Activated CD4-positive, alpha-beta T cell treated with anti-CD3 and anti-CD28 coated beads, Interleukin-2, Interleukin-4, amounts not matched to agents 100 ng/mL and 50 ng/mL, durations not matched to agents 16 hours and 8 hours (primary cell): ENCODE measurements at regions not wholly inside any gene's neighbourhood (a gene's known extent, or its start where the extent isn't known, plus 50 kb on each side); places are given as distances from the start of the nearest gene placed in this dataset.
"Not testable (repeated sequence)": the region's sequence is repeated elsewhere in the genome, so short reads cannot be mapped to it uniquely, and the experiment has no call there.

ENCODE experiments used
- DNase-seq: peaks from one replicate; pipeline ENCODE4 v3.0.0-alpha.2; 2020; ENCODE audit warnings: low spot score

DNA sequence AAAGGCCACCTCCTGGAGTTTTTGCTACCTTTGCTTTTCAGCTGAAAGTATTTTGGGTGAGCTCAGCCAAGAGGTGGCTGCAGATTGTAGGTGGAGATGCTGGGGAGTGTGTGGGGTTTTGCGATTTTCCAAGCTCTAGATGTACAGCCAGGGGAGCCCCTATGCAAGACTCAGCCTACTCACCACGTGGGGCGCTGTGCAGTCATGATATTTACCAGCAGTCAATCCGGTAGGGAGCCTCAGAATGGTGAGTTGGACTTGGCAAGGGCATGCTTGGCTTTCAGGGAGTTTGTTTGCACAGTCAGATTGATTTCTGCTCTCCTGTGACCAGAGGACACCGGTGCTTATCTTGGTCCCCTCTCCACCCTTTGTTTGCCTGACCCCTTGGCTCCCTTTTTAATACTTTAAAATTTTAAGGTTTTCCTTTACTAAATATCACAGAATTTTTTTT, 175.3 kb downstream of the UTP18 start:
- DNase-seq = peak; percentile 60

DNA sequence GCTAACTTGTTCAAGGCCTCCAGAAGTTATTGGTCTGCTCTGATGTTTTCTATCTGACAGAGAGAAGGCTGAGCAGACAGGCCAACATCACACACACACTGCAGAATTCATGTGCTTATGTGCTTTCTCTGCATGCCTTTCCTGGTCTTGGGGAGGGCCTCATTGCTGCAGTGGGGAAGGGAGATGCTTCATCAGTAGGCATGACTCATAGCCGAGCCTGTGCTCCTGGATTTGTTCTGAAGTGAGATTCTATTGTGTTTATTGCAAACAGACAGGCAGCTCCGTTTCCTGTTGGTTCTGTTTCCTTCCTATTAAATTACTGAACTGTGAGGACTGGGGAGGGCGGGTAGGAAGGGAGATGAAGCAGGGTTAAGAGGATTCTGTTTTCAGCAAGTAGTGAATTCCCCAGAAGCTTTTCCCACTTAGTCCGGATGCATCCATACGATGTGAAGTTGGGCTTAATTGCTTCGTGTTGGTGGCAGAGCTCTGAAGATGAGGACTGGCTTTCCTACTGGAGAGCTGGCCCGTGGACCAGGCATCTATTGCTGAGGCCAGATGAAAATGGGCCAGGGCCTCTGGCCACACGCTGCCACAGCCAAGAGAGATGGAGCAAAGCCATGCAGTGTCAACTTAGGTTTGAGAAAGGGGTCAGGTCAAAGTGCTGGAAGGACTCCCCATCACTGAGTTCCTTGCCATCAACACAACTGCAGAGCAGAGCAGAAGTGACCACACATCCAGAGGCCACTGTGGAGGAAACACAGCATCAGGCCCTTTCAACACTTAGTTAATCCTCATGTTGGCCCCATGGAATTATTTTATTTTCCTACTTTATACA, 179.3 kb downstream of the UTP18 start:
- DNase-seq = peak; percentile 13

DNA sequence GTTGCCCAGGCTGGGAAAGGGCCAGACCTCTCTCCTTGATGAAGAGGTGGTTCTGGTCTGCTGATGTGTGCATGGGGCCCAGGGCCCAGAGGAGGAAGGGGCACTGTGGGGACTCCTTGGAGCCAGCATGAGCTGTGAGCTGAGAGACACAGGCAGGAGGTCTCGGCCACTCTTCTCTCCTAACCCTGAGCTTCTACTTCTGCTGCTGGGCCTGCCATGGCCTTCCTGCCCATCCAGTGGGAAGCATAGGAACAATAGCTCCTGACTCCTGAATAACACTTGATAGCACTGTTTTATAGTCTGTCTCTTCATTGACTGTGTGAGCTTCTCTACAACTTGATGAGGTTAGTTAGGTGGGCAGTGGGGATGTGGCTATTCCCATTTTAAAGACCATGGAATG, 181.1 kb downstream of the UTP18 start:
- no peak for DNase-seq

DNA sequence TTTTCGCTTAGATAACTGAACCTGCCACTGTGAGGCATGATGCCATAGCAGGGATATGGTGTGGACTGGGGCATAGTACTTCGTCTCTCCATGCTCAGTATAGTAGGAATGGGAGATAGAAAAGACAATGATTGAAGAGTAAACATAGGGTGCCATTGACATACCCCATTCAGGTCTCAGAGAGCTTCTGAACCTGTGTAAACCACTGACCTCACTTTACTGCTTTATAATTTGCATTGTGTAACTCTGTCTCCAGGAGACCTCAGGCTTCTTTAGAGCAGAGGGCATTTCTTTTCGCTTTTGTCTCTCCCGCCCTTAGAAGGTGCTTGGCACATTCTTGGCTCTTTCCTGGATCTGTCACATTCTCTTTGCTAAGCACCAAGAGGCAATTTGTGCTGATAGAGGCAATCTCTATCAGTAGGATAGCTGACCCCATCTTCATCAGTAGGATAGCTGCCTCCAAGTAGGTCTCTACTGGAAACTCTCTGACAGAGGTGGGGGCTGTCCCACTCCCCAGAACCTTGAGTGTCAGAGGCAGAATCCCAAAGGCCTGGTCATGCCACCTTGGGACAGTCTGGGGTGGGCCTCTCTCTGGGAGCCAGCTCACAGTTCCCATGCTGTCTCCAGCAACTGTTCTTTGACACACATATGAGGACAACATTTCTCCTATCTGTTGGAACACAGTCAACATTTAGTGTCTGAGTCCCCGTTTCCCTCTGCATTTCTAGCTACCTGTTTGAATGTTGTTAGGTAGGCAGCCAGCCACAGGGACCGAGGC, 181.9 kb downstream of the UTP18 start:
- DNase-seq = no peak

DNA sequence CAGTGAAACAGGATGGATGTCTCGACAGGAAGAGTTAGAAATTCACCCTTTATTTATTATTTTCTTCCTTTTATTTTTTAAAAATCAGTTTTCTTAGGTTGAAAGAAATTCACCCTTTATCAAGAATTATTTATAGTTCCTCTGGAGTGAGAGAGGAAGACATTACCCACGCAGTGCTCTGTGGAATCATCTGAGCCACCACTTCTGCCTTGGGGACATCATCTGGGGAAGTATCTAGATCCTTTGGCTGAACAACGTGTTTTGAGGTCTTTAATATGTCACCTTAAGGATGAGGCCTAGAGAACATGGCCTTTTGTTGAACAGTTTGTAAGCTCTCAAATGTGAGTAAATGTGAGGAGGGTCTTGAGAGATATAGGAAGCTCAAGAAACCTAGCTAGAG, 183.3 kb downstream of the UTP18 start:
- DNase-seq = no peak

DNA sequence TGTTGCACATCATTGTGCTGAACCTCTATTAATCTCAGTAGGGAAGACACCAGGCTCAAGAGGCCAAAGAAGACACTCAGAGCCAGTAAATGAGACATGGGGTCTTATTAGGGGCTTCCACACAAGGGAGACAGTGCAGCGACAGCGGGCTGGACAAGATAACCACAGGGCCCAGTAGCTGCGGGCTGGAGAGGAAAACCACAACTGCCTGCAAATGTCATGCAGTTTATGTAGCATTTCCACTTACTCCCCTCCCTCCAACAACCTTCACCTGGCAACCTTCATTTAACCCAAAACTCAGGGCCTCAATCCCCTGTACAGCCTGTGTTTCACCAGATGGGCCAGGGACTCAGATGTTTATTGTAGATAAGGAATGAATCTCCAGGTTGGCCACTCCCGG, 185.6 kb downstream of the UTP18 start:
- no peak for DNase-seq

DNA sequence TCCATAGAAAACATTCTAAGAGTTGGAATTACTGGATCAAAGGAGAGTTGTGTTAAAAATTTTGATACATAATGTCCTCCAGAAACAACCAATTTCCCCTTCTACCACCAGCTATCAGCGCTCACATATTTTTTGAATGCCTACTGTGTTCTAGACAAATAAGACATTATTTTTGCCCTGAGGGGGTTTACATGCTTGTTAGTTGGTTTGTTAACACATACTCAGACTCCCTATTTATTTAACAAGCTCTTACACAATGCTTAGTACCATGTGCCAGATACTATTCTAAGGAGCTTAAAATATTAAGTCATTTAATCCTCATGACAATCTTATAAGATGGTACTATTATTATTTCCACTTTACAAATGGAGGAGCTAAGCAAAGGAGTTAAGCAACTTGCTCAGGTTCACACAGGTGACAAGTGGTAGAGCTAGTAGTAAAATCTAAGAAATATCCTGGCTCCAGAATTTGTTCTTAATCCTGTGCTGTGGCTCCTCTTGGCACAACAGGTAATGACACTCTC, 194.2 kb downstream of the UTP18 start:
- no peak for DNase-seq

DNA sequence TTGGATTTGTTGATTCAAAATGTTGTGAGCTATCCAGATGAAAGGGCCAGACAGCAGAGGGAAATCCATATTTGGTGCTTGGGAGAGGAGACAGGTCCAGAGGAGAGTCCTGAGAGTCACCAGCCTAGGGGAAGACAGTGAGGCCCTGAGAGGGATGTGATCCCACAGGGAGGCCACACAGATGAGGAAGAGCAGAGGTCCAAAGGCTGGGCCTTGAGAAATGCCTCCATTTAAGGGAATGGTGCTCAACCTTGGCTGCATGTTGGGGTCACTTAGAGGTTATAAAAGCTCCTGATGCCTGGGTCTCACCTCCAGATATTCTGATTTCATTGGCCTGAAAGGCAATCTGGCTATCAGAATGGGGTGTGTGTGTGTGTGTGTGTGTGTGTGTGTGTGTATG, 194.9 kb downstream of the UTP18 start:
- DNase-seq = no peak

DNA sequence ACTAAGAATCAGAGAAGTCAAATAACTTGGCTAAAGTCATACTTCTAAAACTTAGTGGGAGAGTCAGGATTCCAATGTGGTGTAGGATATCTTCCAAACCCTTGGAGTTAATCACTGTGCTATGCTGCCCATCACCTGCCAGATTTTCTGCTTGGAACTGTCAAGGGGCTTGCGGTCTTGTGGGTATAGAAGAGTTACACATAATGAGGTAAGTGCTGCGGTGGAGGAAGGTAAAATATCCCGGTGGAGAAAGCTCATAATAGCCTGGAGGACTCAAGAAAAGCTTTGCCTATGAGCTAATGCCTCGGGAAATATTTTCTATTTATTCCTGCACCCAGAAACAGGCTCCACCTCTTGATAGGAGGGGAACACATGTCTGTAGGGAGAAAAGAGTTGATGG, 195.6 kb downstream of the UTP18 start:
- no peak for DNase-seq

DNA sequence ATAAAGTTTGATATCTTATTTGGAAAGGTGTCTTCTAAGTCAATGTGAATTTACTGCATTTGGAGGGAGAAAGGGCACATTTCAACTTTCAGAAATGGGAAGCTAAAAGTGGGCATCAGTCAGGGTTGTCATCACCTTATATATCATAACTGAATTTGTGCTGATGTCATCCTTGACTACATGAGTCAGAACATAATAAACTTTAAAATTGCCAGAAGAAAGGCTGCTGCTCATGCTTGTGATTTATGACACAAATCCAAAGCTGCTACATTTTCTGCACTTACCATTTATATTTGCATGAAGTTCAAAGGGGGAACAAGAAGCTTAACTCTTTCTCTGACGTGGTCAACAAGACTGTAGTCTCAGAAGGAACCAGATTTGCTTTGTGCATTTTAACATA, 196.6 kb downstream of the UTP18 start:
- peak; percentile 11 for DNase-seq

DNA sequence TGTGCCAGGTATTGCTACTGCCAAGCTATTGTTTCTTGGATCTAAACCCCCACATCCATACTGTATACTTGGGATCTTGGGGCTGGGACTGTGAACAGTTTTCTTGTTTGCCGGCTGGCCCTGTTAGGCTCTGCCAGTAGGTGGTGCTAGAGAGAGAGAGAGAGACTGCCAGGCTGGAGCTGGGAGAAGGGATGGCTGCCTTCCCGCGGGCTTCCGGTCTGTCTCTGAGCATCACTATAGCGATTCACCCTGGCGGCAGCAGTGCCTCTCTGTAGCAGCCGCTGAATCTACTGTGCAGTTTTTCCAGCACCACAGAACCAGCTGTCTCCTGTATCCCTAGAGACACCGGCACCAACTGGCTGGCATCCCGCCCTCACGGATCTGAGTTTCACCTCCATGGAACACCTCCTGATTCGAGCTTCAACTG, 201.2 kb downstream of the UTP18 start:
- DNase-seq = peak; percentile 66

DNA sequence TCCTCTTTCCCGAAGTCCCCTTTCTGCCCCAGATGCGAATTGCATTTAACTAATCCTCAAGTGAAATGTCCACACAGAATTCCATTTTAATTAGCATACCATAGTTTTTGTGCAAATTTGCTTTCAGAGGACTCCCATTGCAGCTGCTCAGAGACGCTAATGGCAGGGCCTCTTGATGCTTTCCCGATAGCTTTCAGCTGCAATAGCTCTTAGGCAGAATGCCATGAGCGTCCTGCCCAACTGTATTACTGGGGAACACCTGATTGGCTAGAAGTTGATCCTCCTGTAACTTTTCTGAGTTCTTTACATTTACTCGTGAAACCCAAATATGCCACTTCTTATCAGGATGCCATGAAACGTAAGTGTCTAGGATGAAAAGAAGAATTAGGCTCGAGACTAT, 203.0 kb downstream of the UTP18 start:
- DNase-seq = no peak

DNA sequence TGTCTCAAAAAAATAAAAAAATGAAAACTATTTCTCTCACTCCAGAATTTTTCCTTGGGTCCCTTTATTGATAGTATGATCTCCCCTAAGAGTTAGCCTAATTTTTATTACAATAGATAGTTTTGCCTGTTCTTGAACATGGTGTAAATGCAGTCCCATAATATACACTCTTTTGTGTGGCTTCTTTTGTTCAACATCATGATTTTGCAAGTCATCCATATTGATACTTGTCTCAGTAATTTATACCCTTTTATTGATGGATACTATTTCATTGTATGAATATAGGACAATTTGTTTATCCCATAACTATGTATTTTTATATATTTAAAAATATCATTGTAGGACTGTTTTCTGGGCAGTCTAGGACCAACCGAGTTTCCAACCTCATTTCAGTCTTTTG, 207.0 kb downstream of the UTP18 start:
- DNase-seq = no peak

DNA sequence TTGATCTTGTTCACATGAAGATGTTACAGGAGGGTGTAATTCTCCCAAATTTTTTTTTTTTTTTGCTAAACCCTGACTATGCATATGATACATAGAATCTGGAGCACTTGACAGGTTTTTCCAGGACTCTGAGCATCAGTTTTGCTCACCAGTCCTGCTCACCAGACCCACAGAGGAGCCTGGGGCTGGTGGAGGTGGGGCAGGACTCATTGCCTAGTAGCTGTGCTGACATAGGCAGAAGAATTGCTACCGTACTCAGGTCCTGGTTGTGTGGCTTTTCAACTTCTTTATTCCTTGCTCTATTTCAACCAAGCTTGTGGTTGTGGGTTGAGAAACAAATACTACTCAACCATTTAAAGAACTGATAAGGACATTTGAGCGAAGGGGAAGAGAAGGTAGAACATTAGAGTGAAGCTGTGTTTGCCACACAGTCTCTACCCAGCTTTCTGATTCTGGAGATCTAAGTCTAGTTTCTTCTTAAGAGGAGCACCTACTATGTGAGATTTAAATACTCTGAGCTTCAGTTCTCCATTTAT, 212.4 kb downstream of the UTP18 start:
- DNase-seq = no peak

DNA sequence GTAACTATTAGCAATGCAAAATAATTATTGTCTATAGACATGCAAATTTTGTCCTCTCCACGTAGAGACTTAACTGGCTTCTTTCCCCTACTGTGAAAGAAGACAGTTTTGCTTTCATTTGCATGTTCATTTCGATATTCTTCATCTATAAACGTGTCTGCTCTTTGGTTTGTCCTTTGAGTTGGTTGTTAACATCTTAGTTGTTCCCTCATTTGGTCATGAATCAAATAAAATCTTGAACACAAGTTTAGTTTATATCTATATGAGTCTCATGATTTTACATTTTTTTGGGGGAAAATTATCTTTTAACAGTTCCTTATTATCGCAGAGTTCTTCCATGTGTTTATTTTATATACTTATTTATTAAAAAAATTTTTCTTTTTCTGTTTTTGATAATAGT, 214.4 kb downstream of the UTP18 start:
- DNase-seq = no peak

DNA sequence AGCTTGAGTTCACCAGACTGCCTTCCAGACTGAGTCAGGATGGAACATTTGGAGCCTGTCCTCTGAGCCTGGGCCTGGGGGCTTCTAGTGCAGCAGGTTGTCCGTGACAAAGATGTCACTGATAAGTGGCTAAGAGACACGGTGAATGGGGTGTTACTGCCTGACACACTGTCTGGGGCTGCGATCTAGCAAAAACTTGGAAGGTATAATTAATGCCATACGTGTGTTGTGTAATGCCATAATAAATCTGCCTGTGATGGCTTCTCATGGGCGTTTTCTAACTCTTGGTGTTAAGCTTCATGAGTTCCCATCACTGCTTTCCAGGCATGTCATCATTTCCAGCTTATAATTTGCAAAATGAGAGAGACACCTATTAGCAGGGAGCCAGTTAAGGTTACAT, 215.4 kb downstream of the UTP18 start:
- DNase-seq = no peak

DNA sequence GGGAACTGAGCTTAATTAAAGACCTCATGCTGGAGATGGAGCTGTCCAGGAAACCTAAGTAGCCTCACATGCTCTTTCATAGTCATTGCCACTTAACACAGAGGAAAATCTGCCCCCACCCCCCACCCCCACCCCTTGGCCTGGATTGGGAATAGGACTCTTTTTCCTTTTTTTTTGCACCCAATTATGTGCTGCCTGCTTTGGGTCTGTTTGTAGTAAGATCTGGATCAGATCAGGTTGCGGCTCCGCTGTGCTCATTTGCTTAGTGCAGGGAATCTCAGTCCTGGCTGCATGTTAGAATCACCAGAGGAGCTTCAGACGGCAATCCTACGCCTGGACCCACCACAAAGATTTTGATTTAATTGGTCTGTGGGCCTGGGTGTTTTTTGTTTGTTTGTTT, 219.0 kb downstream of the UTP18 start:
- no peak for DNase-seq

DNA sequence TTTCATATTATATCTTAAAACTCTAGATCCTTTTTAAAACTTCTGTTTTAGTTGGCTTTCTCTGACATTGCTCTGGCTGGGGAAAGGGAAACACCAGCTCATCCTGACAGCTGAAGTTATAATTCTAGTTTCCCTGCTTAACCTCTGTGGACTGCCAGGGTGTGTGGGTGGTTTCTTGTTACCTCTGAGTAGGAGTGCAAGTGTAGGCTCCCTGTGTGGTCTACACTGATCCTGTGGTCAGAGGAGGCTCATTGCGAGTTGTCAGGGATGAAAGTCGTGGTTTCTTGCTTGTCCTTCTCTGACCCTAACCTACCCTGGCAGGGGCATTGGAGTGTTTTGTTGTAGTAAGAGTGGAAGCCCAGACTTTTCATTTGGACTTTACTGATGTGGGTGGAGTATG, 221.0 kb downstream of the UTP18 start:
- no peak for DNase-seq

DNA sequence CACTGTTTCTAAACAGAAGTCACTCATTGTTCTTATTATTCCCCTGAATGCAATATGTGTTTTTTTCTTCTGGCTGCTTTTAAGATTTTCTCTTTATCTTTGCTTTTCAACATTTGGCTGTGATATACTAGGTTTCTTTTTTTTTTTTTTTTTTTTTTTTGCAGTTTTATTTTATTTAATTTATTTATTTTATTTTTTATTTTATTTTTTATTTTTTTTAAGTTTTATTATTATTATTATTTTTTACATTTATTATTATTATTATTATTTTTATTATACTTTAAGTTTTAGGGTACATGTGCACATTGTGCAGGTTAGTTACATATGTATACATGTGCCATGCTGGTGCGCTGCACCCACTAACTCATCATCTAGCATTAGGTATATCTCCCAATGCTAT, 221.9 kb downstream of the UTP18 start:
- not testable (repeated sequence) for DNase-seq

DNA sequence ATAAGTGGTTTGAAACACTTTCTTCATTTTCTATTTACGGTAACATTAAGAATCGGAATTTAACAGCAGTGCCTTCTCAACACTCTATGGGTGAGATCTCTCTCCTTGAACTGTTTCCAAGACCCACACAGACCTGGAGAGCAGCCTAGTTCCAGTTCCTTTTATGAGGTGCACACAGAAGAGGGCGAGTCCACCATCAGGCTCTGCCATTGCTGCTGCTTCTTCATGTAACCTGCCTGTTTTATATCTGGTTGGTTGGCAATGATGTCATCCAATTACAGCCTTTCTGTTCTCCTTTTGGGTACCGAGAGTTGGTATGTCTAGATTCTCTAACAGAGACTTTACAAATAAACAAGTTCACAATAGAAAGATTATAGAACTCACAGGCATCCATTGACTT, 225.7 kb downstream of the UTP18 start:
- DNase-seq = no peak

DNA sequence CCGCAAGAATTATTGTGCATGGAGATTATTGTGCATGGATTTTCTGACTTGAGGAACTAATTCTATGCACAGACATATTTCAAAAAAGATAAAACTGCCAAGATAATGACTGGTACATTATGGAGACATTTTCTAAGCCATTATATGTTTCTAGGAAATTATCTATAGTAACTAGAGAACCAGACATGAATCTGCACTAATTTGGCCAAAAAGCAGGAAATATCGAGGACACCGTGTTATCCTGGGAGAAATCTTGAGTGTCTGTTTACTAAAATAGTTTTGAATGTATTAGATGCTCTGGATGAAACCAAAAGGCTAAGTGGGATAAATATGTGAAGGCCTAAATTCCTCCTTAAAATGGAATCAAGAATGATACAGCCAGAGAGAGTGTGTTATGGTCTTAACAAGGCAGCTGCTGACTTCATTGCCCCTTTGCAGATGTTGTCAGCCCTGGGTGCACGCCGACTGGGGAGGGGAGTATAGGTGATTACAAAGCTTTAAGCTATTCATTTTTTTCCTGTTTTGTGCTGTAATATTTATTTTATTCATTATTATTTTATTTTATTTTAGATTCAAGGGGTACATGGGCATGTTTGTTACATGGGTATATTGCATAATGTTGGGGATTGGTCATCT, 226.7 kb downstream of the UTP18 start:
- DNase-seq = no peak

DNA sequence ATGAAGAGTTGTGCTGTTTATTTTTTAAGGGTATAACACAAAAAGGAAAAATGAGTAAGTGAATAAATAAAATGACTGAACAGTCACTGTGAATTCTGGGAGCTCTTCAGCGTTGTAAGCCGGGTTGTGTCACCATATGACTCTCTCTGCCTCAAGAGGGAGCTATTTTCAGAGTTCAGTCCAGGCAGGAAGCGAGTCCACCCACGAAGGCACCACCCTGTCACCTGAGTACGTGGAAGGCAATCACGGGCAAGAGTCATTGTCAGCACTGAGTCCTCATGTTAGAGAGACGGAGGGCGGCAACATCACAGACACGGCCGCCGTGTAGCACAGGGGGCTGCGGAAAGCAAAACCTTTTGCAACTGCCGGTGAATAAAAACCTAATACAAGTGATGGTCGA, 227.6 kb downstream of the UTP18 start:
- peak; percentile 21 for DNase-seq
